Stimulated activated CD8-positive, alpha-beta memory T cell treated with anti-CD3 and anti-CD28 coated beads, Interleukin-7, amount 100 ng/mL, for 4 hours (primary cell): ENCODE measurements at regions not wholly inside any gene's neighbourhood (a gene's known extent, or its start where the extent isn't known, plus 50 kb on each side); places are given as distances from the start of the nearest gene placed in this dataset.
"Not testable (repeated sequence)": the region's sequence is repeated elsewhere in the genome, so short reads cannot be mapped to it uniquely, and the experiment has no call there.

ENCODE experiments used
- DNase-seq, 2 donors: peaks; one replicate each; pipeline ENCODE4 v3.0.0-alpha.2; 2020; ENCODE audit warnings: low read depth in 2 of 2

- no peak for DNase-seq
Measured at GRCh38 chr19:13712767-13713201, 51.5 kb upstream of the MRI1 start.

GRCh38 chr19:13707915-13708314 lies 56.4 kb upstream of the MRI1 start:
- DNase-seq = no peak

- DNase-seq = no peak
Measured at GRCh38 chr19:13705928-13706447, 58.3 kb upstream of the MRI1 start.

GRCh38 chr19:13705201-13705600 lies 59.1 kb upstream of the MRI1 start:
- DNase-seq = no peak

- no peak for DNase-seq
Measured at GRCh38 chr19:13701624-13702023, 62.7 kb upstream of the MRI1 start.

- no peak for DNase-seq
Measured at GRCh38 chr19:13700621-13701020, 63.7 kb upstream of the MRI1 start.

GRCh38 chr19:13699786-13700185 lies 64.5 kb upstream of the MRI1 start:
- no peak for DNase-seq

GRCh38 chr19:13696839-13697238 lies 67.5 kb upstream of the MRI1 start:
- no peak for DNase-seq

GRCh38 chr19:13693889-13694288 lies 70.4 kb upstream of the MRI1 start:
- DNase-seq = no peak

GRCh38 chr19:13691569-13692435 lies 72.5 kb upstream of the MRI1 start:
- DNase-seq = no peak

- DNase-seq = no peak
Measured at GRCh38 chr19:13689085-13689484, 75.2 kb upstream of the MRI1 start.

GRCh38 chr19:13684021-13684420 lies 80.3 kb upstream of the MRI1 start:
- no peak for DNase-seq

GRCh38 chr19:13681509-13681908 lies 82.8 kb upstream of the MRI1 start:
- no peak for DNase-seq

- not testable (repeated sequence) for DNase-seq
Measured at GRCh38 chr19:13680708-13681360, 83.5 kb upstream of the MRI1 start.

GRCh38 chr19:13676967-13677366 lies 87.4 kb upstream of the MRI1 start:
- not testable (repeated sequence) for DNase-seq

GRCh38 chr19:13672480-13673175 lies 91.7 kb upstream of the MRI1 start:
- not testable (repeated sequence) for DNase-seq

GRCh38 chr19:13670846-13671245 lies 93.5 kb upstream of the MRI1 start:
- no peak for DNase-seq

GRCh38 chr19:13669780-13670355 lies 94.5 kb upstream of the MRI1 start:
- no peak for DNase-seq

GRCh38 chr19:13668964-13669363 lies 95.4 kb upstream of the MRI1 start:
- no peak for DNase-seq

GRCh38 chr19:13666165-13666564 lies 98.2 kb upstream of the MRI1 start:
- no peak for DNase-seq

- no peak for DNase-seq
Measured at GRCh38 chr19:13665125-13665905, 99.0 kb upstream of the MRI1 start.
